Naive B cell (primary cell): ENCODE measurements at regions not wholly inside any gene's neighbourhood (a gene's known extent, or its start where the extent isn't known, plus 50 kb on each side); places are given as distances from the start of the nearest gene placed in this dataset.

Source experiments
- ATAC-seq, 2 donors: fragments of 150-1000 bp; cut with Tn5 transposase; 2 replicates each; pipeline ENCODE4 v1.10.0; 2021; ENCODE audit warnings: low read depth in 2 of 2, mild to moderate bottlenecking in 2 of 2, moderate library complexity in 2 of 2
- DNase-seq: peaks from one replicate; pipeline ENCODE4 v3.0.0; 2022
- H3K27ac Mint-ChIP-seq, 6 donors: one replicate each; pipeline ENCODE4 v1.8.0; 2020 to 2022; ENCODE audit warnings: mild to moderate bottlenecking in 6 of 6, mixed read lengths in 6 of 6, moderate library complexity in 5 of 6, inconsistent platforms in 2 of 6
- H3K27me3 Mint-ChIP-seq, 3 donors: one replicate each; pipeline ENCODE4 v1.8.0; 2021 to 2022; ENCODE audit warnings: mixed read lengths in 3 of 3, mild to moderate bottlenecking in 1 of 3
- H3K36me3 Mint-ChIP-seq, 2 donors: one replicate each; pipeline ENCODE4 v1.8.0; 2020 to 2022; ENCODE audit warnings: mixed read lengths in 2 of 2, inconsistent platforms in 1 of 2, mild to moderate bottlenecking in 1 of 2
- H3K4me1 Mint-ChIP-seq, 3 donors: one replicate each; pipeline ENCODE4 v1.8.0; 2020 to 2022; ENCODE audit warnings: mixed read lengths in 3 of 3, inconsistent platforms in 1 of 3, mild to moderate bottlenecking in 1 of 3, moderate library complexity in 1 of 3
- H3K4me3 Mint-ChIP-seq, 8 donors: one replicate each; pipeline ENCODE4 v1.8.0; 2020 to 2022; ENCODE audit warnings: mild to moderate bottlenecking in 8 of 8, mixed read lengths in 8 of 8, moderate library complexity in 8 of 8, inconsistent platforms in 2 of 8
- H3K9me3 Mint-ChIP-seq, 7 donors: one replicate each; pipeline ENCODE4 v1.8.0; 2020 to 2022; ENCODE audit warnings: mixed read lengths in 7 of 7, mild to moderate bottlenecking in 5 of 7, inconsistent platforms in 2 of 7, moderate library complexity in 1 of 7

- H3K4me1 Mint-ChIP-seq: peaks cover 0 to 7% (median 4%) of the 10 kb centered on the region in 3 donors
- DNase-seq (no peak), ATAC-seq (no peak)
- H3K4me3 Mint-ChIP-seq: no peak overlapping the region
- H3K27ac Mint-ChIP-seq: no peak overlapping the region
- no peaks in the 10 kb centered on the region for H3K36me3 Mint-ChIP-seq
- H3K27me3 Mint-ChIP-seq: peaks cover 4 to 28% (median 24%) of the 10 kb centered on the region in 3 donors
- peaks cover 0 to 23% (median 6%) of the 10 kb centered on the region in 7 donors for H3K9me3 Mint-ChIP-seq
Measured at GRCh38 chr9:16152276-16153101, 599.6 kb downstream of the CCDC171 start.

- Mint-ChIP-seq H3K27ac (no peak overlapping the region), H3K4me3 (no peak overlapping the region)
Measured at GRCh38 chr9:16153221-16153620, 600.4 kb downstream of the CCDC171 start.

GRCh38 chr9:16153741-16154140 is 600.9 kb downstream of the CCDC171 start:
- no peak overlapping the region for H3K4me3 Mint-ChIP-seq
- H3K9me3 Mint-ChIP-seq: peaks cover 0 to 22% (median 6%) of the 10 kb centered on the region in 7 donors
- ATAC-seq: no peak
- H3K27me3 Mint-ChIP-seq: peaks cover 4 to 28% (median 24%) of the 10 kb centered on the region in 3 donors
- no peak for DNase-seq
- no peaks in the 10 kb centered on the region for H3K36me3 Mint-ChIP-seq
- peaks cover 0 to 7% (median 4%) of the 10 kb centered on the region in 3 donors for H3K4me1 Mint-ChIP-seq
- no peak overlapping the region for H3K27ac Mint-ChIP-seq

More at GRCh38 chr9:16153221-16153620, 600.4 kb downstream of the CCDC171 start:
- Mint-ChIP-seq H3K9me3 (peaks cover 0 to 23% (median 6%) of the 10 kb centered on the region in 7 donors), H3K27me3 (peaks cover 4 to 28% (median 24%) of the 10 kb centered on the region in 3 donors), H3K4me1 (peaks cover 0 to 7% (median 4%) of the 10 kb centered on the region in 3 donors), H3K36me3 (no peaks in the 10 kb centered on the region)
- ATAC-seq (no peak), DNase-seq (no peak)

GRCh38 chr9:16154521-16155078 is 601.8 kb downstream of the CCDC171 start:
- Mint-ChIP-seq H3K4me3 (no peak overlapping the region), H3K27ac (no peak overlapping the region), H3K27me3 (peaks cover 4 to 24% (median 23%) of the 10 kb centered on the region in 3 donors), H3K9me3 (peaks cover 0 to 22% (median 2%) of the 10 kb centered on the region in 7 donors), H3K4me1 (peaks cover 0 to 7% (median 4%) of the 10 kb centered on the region in 3 donors), H3K36me3 (no peaks in the 10 kb centered on the region)
- ATAC-seq (no peak), DNase-seq (no peak)

- Mint-ChIP-seq H3K27ac (peak overlapping the region in 1 of 6 donors; percentile 22), H3K27me3 (peaks cover 4 to 24% (median 23%) of the 10 kb centered on the region in 3 donors), H3K36me3 (no peaks in the 10 kb centered on the region), H3K4me3 (no peak overlapping the region), H3K9me3 (peaks cover 0 to 17% (median 2%) of the 10 kb centered on the region in 7 donors), H3K4me1 (peaks cover 0 to 7% (median 4%) of the 10 kb centered on the region in 3 donors)
- DNase-seq (no peak), ATAC-seq (no peak)
Measured at GRCh38 chr9:16155878-16156277, 603.0 kb downstream of the CCDC171 start.

- Mint-ChIP-seq H3K4me1 (peaks cover 0 to 7% (median 4%) of the 10 kb centered on the region in 3 donors), H3K9me3 (peaks cover 0 to 18% (median under 1%) of the 10 kb centered on the region in 7 donors), H3K4me3 (no peak overlapping the region), H3K27ac (no peak overlapping the region), H3K36me3 (peaks cover 0 to 8% of the 10 kb centered on the region in 2 donors), H3K27me3 (peaks cover 4 to 24% (median 18%) of the 10 kb centered on the region in 3 donors)
- DNase-seq (no peak), ATAC-seq (no peak)
Measured at GRCh38 chr9:16157216-16157615, 604.4 kb downstream of the CCDC171 start.

- Mint-ChIP-seq H3K4me1 (peaks cover 0 to 7% (median 4%) of the 10 kb centered on the region in 3 donors), H3K36me3 (peaks cover 0 to 8% of the 10 kb centered on the region in 2 donors), H3K9me3 (peaks cover 0 to 20% (median 2%) of the 10 kb centered on the region in 7 donors), H3K27ac (no peak overlapping the region), H3K4me3 (no peak overlapping the region), H3K27me3 (peaks cover 4 to 24% (median 18%) of the 10 kb centered on the region in 3 donors)
- no peak for ATAC-seq
- no peak for DNase-seq
Measured at GRCh38 chr9:16157651-16158050, 604.8 kb downstream of the CCDC171 start.

- Mint-ChIP-seq H3K4me1 (peaks cover 0 to 7% (median 4%) of the 10 kb centered on the region in 3 donors), H3K27me3 (peaks cover 4 to 24% (median 18%) of the 10 kb centered on the region in 3 donors), H3K36me3 (peaks cover 0 to 8% of the 10 kb centered on the region in 2 donors), H3K27ac (no peak overlapping the region), H3K9me3 (peaks cover 2 to 20% (median 5%) of the 10 kb centered on the region in 7 donors), H3K4me3 (no peak overlapping the region)
- ATAC-seq (no peak), DNase-seq (no peak)
Measured at GRCh38 chr9:16158093-16158492, 605.2 kb downstream of the CCDC171 start.

- no peaks in the 10 kb centered on the region for H3K4me1 Mint-ChIP-seq
- no peak for ATAC-seq
- no peak for DNase-seq
- H3K4me3 Mint-ChIP-seq: no peak overlapping the region
- no peaks in the 10 kb centered on the region for H3K27me3 Mint-ChIP-seq
- peaks cover 3 to 17% (median 5%) of the 10 kb centered on the region in 7 donors for H3K9me3 Mint-ChIP-seq
- no peak overlapping the region for H3K27ac Mint-ChIP-seq
- H3K36me3 Mint-ChIP-seq: peaks cover 0 to 8% of the 10 kb centered on the region in 2 donors
Measured at GRCh38 chr9:16161483-16161882, 608.6 kb downstream of the CCDC171 start.

- no peaks in the 10 kb centered on the region for H3K27me3 Mint-ChIP-seq
- H3K4me1 Mint-ChIP-seq: no peaks in the 10 kb centered on the region
- no peak overlapping the region for H3K27ac Mint-ChIP-seq
- H3K4me3 Mint-ChIP-seq: no peak overlapping the region
- ATAC-seq (no peak), DNase-seq (no peak)
- peaks cover 0 to 4% (median 3%) of the 10 kb centered on the region in 7 donors for H3K9me3 Mint-ChIP-seq
- H3K36me3 Mint-ChIP-seq: no peaks in the 10 kb centered on the region
Measured at GRCh38 chr9:16170119-16170518, 617.3 kb downstream of the CCDC171 start.

- no peak for ATAC-seq
- Mint-ChIP-seq H3K27me3 (no peaks in the 10 kb centered on the region), H3K36me3 (no peaks in the 10 kb centered on the region)
Measured at GRCh38 chr9:16171911-16172310, 619.1 kb downstream of the CCDC171 start.

GRCh38 chr9:16172796-16173195 is 620.0 kb downstream of the CCDC171 start:
- H3K27me3 Mint-ChIP-seq: no peaks in the 10 kb centered on the region
- no peak for DNase-seq
- H3K4me3 Mint-ChIP-seq: no peak overlapping the region
- no peaks in the 10 kb centered on the region for H3K36me3 Mint-ChIP-seq
- peaks cover 0 to 5% (median 0%) of the 10 kb centered on the region in 7 donors for H3K9me3 Mint-ChIP-seq
- ATAC-seq: no peak
- no peaks in the 10 kb centered on the region for H3K4me1 Mint-ChIP-seq
- no peak overlapping the region for H3K27ac Mint-ChIP-seq

More at GRCh38 chr9:16171911-16172310, 619.1 kb downstream of the CCDC171 start:
- DNase-seq: no peak
- Mint-ChIP-seq H3K27ac (no peak overlapping the region), H3K4me3 (no peak overlapping the region), H3K9me3 (peaks cover 0 to 5% (median 0%) of the 10 kb centered on the region in 7 donors), H3K4me1 (no peaks in the 10 kb centered on the region)

GRCh38 chr9:16174915-16175314 is 622.1 kb downstream of the CCDC171 start:
- Mint-ChIP-seq H3K27me3 (no peaks in the 10 kb centered on the region), H3K4me1 (no peaks in the 10 kb centered on the region), H3K36me3 (no peaks in the 10 kb centered on the region), H3K9me3 (peaks cover 0 to 5% (median 0%) of the 10 kb centered on the region in 7 donors), H3K27ac (no peak overlapping the region), H3K4me3 (no peak overlapping the region)
- DNase-seq: no peak
- ATAC-seq: no peak
